Hematopoietic multipotent progenitor cell treated with erythropoietin and hydrocortisone succinate and interleukin-3 and kit ligand, for 8 days (in vitro differentiated cells): ENCODE measurements at regions not wholly inside any gene's neighbourhood (a gene's known extent, or its start where the extent isn't known, plus 50 kb on each side); places are given as distances from the start of the nearest gene placed in this dataset.
"Not testable (repeated sequence)": the region's sequence is repeated elsewhere in the genome, so short reads cannot be mapped to it uniquely, and the experiment has no call there.

ENCODE experiments used
- DNase-seq: peaks from one replicate; pipeline ENCODE4 v3.0.0-alpha.2; 2015

DNA sequence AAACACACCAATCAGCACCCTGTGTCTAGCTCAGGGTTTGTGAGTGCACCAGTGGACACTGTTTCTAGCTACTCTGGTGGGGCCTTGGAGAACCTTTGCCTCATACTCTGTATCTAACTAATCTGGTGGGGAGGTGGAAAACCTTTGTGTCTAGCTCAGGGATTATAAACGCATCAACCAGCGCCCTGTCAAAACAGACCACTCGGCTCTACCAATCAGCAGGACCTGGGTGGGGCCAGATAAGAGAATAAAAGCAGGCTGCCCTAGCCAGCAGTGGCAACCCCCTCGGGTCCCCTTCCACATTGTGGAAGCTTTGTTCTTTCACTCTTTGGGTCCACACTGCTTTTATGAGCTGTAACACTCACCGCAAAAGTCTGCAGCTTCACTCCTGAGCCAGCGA is 121.8 kb downstream of the FSCB start:
- not testable (repeated sequence) for DNase-seq

DNA sequence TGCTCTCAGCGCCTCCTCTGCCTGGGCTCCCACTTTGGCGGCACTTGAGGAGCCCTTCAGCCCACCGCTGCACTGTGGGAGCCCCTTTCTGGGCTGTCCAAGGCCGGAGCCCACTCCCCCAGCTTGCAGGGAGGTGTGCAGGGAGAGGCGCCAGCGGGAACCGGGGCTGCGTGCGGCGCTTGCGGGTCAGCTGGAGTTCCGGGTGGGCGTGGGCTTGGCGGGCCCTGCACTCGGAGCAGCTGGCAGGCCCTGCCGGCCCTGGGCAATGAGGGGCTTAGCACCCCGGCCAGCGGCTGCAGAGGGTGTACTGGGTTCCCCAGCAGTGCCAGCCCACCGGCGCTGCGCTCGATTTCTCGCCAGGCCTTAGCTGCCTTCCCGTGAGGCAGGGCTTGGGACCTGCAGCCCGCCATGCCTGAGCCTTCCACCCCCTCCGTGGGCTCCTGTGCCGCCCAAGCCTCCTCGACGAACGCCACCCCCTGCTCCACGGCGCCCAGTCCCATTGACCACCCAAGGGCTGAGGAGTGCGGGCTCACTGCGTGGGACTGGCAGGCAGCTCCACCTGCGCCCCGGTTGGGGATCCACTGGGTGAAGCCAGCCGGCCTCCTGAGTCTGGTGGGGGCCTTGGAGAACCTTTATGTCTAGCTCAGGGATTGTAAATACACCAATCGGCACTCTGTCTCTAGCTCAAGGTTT is 122.3 kb downstream of the FSCB start:
- DNase-seq, result not testable (repeated sequence)

DNA sequence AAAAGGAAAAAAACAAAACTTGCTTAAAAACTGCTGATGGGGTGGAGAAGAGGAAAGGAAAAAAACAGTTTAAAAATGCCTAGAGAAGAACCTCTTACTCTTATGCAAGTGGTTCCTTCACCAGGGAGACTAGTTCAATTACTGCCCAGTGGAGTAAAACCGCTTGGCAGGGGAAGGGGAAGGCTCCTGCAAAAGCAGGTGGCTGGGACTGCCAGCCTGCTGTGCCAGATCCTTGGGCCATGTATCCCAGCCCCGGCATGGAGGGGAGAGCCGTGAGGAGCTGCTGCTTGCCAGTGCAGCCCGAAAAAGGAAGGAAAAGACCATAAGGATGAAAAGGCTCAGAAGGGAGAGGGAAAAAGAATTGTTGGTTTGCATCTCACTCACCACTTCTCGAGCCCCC is 123.0 kb downstream of the FSCB start:
- DNase-seq, result no peak

DNA sequence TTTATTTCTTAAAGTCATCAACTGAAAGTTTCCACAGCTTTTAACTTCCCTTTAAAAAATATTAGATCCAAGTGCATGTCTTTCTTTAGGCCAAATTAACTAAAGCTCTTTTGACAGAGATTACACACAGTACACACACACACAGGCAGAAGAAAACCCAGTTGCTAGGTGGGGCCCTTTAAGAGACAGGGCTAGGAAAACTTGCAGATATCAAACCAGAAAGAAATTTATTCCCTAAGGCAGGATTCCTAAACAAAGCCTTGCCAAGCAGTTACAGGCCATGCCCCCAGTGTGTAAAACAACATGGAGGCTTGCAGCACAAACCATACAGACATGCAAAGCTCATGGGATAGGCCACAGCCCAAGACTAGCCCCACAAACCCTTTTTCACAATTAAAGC is 123.4 kb downstream of the FSCB start:
- DNase-seq, result no peak

DNA sequence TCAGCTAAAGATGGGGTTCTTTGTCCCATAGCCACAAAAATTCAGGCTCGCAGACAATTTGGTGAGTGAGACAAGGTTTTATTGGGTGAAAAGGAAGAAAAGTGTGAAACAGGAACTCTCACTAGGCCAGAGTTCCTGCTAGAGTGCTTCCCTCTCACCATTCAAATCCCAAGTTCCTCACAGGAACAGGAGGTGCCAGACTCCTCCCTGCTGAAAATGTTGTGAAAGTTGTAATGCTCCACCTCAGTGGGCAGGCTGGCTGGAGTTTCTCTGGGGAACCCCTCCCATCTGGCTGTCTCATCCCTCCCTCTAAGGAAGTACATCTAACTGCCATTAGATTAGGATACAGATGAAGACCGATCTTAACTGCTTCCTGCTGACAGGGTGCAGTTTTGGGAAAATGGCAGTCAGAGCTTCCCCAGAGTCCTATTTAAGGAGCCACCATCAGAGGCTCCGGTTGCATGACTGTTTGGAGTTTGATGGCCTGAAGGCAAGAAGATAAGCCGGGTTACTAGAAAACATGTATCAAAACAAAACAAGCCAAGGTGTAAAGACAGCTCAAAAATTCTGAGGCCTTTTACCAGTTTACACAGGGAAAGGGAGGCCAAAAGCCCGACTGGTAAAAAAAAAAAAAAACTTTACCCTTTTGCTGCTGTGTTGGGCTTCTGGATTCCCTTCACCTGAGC is 127.6 kb downstream of the FSCB start:
- no peak for DNase-seq

DNA sequence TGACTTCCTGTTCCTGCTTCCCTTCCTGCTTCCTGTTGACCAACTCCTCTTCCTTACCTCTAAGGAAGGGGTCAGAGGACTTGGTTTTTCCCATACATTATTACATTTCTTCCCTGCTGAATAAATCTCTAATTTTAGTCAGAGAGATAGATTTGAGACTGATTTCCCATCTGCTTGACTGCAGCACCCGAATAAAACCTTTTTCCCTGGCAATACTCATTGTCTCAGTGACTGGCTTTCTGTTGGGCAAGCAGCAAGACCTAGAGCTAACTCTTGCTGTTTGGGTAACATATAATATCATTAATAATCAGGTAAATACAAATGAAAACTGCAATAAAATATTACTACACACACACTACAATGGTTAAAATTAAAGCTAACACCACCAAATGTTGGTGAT is 132.2 kb downstream of the FSCB start:
- no peak for DNase-seq

DNA sequence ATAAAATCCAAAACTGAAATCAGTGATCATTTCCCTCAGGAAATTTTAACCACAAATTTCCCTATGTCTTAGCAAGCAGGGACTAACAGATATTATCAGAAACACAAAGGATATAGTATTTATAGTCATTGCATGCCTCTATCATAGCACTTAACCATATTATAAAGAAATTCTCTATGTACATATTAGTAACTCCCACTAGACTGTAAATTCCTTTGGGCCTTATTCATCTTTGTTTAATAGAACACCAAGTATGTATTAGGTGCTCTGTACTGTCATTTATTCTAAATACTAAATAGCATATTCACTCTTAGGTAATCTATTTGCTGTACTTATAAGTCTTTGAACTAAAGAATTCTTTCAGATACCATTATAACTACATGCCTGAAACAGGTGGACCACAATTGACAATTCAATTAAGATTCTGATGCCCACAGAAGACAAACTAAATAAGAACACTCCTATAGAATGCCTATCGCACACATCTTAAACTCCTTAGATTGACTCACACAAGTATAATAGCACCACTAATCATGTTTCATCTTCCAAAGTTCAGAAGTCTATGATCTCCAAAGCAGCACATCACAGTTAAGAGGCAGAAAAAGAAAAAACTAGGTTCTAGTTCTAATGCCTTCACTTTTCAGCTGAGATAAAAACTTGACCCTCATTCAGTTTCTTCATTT is 134.1 kb downstream of the FSCB start:
- no peak for DNase-seq

DNA sequence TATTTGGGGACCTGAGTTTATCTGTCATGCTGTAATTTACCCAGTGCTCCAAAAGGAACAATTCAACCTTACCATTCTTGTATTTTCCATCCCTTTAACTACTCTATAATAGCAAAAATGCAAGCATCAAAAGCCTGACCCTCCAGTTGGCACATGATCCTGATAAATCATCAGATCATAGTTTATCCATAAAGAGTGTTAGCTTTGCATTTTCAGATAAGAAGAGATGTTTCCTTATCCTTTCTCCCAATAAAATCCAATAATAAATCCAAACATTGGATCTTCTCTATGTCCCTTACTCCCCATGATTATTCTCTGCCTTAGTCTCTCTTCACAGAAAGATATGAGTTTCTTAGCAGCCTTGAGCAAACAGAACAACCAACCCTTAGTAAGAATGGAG is 134.9 kb downstream of the FSCB start:
- no peak for DNase-seq

DNA sequence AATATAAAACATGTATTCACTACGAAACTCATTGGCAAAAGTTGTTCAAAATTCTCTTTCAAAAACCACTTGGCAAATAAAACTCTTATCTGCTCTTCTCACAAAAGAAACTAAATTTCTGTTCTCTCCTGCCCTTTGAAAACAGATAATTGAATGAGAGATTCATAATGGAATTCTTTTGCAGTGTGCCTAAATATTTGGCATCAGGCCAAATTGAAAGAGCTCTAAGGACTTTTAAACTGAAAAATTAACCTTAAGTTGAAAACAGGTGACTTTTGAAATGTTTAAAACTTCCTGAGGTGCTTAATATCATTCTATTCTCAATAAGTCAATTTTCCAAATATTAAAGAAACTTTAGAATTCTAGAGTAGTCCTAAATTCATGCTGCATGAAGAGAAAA is 136.4 kb downstream of the FSCB start:
- DNase-seq, result no peak

DNA sequence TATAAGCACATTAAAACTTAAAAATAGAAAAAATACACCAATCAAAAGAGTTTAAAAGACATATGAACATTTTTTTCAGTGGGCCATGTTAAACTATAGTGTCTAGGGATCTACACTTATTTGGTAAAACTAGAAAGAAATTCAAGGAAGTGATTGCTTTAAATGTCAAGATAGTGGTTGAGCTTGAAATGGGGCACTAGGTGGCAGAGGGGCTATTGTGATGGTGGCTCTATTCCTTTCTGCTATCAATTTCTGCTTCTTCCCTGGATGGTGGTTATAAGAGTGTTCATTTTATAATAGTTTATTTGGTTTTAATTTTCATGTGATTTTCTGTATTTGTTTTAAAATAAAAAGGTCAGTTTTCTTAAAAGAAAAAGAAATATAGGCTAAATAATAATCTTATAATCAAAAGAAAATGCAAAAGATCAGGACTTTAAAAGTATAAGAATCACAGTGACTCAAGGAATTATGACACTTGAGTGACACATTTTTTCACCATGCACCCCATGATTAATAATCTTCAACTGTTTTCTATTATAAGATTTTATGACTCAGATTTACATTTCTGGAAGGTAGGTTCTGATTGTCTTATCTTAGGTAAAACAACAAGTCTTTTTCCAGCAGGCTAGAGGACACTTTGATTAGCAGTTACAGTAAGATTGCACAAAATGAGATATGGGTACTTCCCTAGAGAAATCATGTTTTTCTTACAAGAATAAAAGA is 137.5 kb downstream of the FSCB start:
- no peak for DNase-seq

DNA sequence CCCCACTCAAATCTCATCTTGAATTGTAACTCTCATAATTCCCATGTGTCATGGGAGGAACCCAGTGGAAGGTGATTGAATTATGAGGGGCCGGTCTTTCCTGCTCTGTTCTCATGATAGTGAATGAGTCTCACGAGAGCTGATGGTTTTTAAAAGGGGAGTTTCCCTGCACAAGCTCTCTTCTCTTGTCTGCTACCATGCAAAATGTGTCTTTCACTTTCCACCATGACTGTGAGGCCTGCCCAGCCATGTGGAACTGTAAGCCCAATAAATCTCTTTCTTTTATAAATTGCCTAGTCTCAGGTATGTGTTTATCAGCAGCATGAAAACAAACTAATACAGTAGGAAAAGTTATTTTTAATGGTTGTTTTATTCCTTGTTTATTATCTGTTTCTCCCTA is 146.0 kb downstream of the FSCB start:
- no peak for DNase-seq

DNA sequence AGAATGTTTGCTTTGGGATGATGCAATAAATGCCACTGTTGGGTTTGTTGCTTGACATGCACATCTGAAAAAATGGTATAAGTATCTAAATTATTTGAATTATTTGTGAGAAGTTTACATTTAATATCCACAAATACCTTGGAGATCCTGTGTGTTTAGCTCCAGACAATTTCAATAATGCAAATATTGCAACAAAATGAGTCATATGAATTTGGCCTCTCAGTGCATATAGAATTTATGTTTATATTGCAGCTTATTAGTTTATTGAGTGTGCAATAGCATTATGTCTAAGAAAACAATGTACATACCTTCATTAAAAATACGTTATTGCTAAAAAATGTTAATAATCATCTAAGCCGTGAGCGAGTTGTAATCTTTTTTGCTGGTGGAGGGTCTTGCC is 153.3 kb downstream of the FSCB start:
- DNase-seq, result no peak

DNA sequence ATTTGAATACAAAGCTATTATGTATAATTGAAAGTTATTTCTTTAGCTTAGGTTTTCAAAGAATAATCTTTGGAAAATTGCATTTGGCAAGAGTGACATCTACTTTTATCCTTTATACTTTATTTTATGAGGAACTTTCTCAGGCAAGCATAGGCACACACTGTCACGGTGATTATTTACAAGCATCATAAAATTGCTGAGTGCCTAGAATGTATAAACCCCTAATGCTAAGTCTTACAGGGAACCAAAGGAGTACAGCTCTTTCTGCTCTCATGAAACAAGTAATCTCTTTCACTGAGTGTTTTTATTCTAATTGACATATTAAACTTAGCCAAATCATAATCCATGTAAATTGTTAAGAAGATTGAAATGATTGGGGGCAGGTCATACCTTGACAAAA is 154.9 kb downstream of the FSCB start:
- DNase-seq, result no peak

DNA sequence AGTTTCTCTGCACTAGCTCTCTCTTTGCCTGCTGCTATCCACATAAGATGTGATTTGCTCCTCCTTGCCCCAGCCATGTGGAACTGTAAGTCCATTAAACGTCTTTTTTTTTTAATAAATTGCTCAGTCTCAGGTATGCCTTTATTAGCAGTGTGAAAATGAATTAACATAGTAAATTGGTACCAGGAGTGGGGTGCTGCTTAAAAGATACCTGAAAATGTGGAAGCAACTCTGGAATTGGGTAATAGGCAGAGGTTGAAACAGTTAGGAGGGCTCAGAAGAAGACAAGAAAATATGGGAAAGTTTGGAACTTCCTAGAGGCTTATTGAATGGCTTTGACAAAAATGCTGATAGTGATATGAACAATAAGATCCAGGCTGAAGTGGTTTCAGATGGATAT is 159.8 kb downstream of the FSCB start:
- no peak for DNase-seq

DNA sequence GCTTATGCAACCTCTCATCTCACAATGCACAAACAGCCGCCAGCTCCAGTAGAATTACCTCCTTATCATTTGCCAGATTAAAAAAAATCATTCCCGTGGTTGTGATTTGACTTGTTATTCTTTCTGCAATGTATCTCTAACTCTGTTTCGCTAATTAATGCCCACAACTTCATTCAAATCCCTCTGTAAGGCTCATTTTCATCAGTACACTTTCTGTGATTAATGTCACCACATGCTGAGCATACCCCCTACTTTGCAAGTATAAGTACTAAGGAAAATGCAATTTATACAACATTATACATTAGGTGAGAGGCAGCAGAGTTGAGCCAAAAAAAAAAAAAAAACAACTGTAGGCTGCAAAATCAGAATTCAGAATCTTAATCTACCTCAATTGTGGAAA is 166.0 kb downstream of the FSCB start:
- no peak for DNase-seq

DNA sequence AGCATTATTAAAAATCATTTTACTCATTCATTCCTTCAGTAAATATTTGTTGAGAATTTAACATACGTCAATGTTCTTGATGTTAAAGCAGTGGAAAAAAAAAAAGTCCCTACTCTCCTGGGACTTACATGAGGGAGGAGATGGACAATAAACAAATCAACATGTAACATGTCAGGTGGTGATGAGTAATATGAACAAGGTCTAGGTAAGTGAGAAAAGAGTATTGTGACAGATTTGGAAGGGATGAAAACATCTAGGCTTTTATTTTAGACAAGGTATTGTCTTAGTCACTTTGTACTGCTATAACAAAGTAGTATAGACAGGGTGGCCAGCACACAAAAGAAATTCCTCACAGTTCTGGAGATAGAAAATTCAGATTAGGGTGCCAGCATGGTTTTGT is 167.2 kb downstream of the FSCB start:
- no peak for DNase-seq

DNA sequence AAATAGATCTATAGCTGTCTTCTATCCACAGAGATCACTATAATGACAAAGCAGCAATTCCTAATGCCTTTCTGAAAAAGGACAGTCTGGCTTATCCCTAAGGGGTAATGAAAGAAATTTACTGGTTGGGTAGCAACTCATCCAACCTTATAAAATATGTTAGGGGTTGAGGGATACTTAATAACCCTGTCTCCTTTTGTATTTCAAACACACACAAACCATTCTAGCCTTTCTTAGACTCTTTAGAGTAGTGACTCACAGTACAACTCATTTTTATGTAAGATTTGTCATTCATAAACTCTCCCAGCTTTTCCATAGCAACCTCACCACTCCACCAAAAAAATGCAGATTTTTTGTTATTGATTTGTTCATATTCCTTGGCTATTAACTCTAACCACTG is 167.9 kb downstream of the FSCB start:
- no peak for DNase-seq

DNA sequence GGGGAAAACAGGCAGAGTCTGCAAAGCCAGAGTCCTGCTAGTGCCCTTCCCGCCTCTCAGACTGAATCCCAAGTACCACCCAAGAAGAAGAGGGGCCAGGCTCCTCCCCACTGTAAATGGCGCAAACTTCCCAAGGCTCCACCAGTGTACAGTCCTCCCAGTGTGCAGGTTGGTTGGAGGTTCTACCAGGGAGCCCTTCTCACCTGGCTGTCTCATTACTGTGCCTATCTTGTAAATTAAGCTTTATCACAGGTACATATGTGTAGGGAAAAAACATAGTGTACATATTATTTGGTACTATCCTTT is 189.7 kb downstream of the FSCB start:
- no peak for DNase-seq

DNA sequence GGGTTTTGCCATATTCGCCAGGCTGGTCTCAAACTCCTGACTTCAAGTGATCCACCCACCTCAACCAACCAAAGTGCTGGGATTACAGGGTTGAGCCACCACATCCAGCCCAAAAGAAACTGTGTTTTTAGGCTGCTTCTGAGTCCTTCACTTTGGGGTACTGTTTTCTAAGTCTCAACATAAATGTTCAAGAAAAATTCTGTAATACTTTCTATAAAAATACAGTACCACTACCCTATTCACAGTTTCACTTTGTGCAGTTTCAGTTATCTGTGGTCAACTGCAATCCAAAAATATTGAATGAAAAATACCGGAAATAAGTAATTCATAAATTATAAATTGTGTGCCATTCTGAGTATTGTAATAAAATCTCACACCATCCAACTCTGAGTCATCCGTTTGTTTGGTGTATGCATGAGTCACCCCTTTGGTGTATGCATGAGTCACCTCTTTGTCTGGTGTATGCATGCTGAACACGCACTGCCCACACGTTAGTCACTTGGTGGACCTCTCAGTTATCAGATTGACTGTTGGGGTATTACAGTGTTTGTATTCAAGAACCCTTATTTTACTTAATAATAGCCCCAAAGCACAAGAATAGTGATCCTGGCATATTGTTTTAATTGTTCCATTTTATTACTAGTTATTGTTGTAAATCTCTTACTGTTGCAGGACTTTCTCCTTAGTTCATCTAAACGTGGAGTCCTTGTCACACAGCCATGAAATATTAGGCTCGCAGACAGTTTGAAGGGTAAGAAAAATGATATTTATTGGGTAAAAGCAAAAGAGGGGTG is 190.2 kb downstream of the FSCB start:
- DNase-seq, result peak; percentile 34

DNA sequence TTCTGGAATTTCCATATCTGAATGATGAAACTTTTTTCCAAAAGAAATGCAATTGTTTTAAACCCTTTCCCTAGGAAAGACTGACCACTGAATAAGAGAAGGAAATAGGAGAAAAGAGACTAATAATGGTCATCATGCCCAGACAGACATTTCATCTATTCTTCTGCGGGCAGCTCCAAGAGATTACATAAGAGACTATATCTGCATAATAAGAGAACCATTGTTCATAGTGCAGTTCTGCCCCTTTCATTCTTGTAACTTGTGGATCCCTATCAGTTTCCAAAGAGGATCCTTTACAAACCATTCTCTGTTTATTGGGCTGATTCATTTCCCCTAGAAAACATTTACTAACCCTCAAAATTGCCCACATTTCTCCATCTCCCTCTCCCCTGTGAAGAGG is 197.8 kb downstream of the FSCB start:
- no peak for DNase-seq

DNA sequence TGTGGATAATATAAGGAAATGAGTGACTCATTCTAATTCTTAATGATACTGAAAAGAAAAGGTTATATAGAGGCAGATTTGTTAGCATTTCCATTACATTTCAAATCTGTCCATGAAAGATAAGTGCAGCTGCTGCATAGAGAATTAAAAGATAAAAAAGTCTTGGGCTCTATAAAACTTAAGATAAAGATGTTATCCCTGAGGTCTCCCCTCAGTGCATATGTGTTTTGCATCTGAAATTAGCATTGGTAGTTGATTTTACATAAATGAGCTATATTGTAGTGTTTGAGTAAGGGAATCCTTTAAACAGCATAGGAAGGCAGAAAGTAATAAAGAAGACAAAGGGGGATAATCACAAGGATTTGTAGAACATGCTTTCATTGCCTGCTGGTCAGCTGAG is 206.2 kb downstream of the FSCB start:
- DNase-seq, result no peak

DNA sequence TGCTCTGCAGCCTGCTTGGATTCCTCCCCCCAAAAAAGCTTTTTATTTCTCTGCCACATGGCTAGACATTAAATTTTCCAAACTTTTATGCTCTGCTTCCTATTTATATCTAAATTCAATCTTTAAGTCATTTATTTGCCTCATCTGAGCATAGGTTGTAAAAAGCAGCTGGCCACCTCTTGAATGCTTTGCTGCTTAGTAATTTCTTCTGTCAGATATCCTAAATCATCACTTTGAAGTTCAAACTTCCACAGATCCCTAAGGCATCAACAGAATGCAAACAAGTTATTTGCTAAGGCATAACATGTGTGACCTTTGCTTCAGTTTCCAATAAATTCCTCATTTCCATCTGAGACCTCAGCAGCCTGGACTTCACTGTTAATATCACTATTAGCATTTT is 209.6 kb downstream of the FSCB start:
- no peak for DNase-seq

DNA sequence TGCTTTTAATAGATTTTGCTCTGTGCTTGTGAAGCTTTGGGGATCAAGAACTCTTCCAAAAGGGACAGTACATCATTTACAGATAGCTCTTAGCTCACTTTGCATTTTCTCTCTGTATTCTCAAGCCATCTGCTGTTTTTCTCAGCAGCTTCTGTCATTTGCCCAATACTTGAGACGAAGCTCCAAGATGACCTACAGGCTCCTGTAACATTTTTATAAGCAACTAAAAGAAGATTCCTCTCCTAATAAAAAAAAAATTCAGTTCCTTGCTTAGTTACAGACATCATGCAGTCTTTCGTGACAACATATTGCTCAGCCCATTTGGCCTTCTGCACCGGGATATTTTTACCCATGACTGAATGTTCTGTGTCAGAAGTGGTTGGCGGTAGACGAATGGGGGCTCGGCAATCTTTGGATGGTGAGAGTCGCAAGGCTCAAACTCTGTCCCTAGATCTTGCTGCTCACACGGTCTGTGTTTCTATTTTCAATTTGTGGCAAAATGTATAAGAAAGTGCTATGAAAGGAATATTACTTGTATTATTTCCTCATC is 215.6 kb downstream of the FSCB start:
- no peak for DNase-seq
